ENCODE measurements at regions not wholly inside any gene's neighbourhood (a gene's known extent, or its start where the extent isn't known, plus 50 kb on each side); places are given as distances from the start of the nearest gene placed in this dataset.

GRCh38 chr2:12338946-12339697 lies 377.6 kb upstream of the TRIB2 start:
- Histone ChIP-seq H3K27ac (no peak overlapping the region), H3K4me3 (no peak overlapping the region), H3K27me3 (no peaks in the 10 kb centered on the region), H3K36me3 (no peaks in the 10 kb centered on the region), H3K9me3 (no peaks in the 10 kb centered on the region), H3K4me1 (no peaks in the 10 kb centered on the region)
- intact Hi-C loops (cut with DNase I; ENCODE audit: low total_unique reads), result no loop called here
- no peak for DNase-seq
- TF ChIP-seq CTCF (IDR thresholded peaks at IDR 0.05), result no peak

- intact Hi-C loops (cut with DNase I; ENCODE audit: low total_unique reads), result no loop called here
- H3K36me3 ChIP-seq, result no peaks in the 10 kb centered on the region
- H3K4me1 ChIP-seq, result no peaks in the 10 kb centered on the region
- H3K27me3 ChIP-seq, result no peaks in the 10 kb centered on the region
- TF ChIP-seq CTCF (IDR thresholded peaks at IDR 0.05), result no peak
- no peak for DNase-seq
- no peak overlapping the region for H3K4me3 ChIP-seq
- no peak overlapping the region for H3K27ac ChIP-seq
- no peaks in the 10 kb centered on the region for H3K9me3 ChIP-seq
Observed at GRCh38 chr2:12340164-12340563, 376.6 kb upstream of the TRIB2 start.

- no peak for TF ChIP-seq CTCF (IDR thresholded peaks at IDR 0.05)
- Histone ChIP-seq H3K27me3 (no peaks in the 10 kb centered on the region), H3K27ac (no peak overlapping the region), H3K36me3 (no peaks in the 10 kb centered on the region), H3K9me3 (no peaks in the 10 kb centered on the region), H3K4me1 (no peaks in the 10 kb centered on the region), H3K4me3 (no peak overlapping the region)
- DNase-seq, result no peak
- intact Hi-C loops (cut with DNase I; ENCODE audit: low total_unique reads), result no loop called here
Observed at GRCh38 chr2:12341215-12341614, 375.5 kb upstream of the TRIB2 start.

- H3K4me3 ChIP-seq, result no peak overlapping the region
- no peak for TF ChIP-seq CTCF (IDR thresholded peaks at IDR 0.05)
- no peaks in the 10 kb centered on the region for H3K27me3 ChIP-seq
- H3K9me3 ChIP-seq, result no peaks in the 10 kb centered on the region
- no peak for DNase-seq
- H3K27ac ChIP-seq, result no peak overlapping the region
- no peaks in the 10 kb centered on the region for H3K36me3 ChIP-seq
- intact Hi-C loops (cut with DNase I; ENCODE audit: low total_unique reads), result no loop called here
- no peaks in the 10 kb centered on the region for H3K4me1 ChIP-seq
Observed at GRCh38 chr2:12341920-12342319, 374.8 kb upstream of the TRIB2 start.

- Histone ChIP-seq H3K27me3 (no peaks in the 10 kb centered on the region), H3K27ac (no peak overlapping the region), H3K9me3 (no peaks in the 10 kb centered on the region), H3K4me3 (no peak overlapping the region), H3K36me3 (no peaks in the 10 kb centered on the region), H3K4me1 (no peaks in the 10 kb centered on the region)
- TF ChIP-seq CTCF (IDR thresholded peaks at IDR 0.05), result no peak
- intact Hi-C loops (cut with DNase I; ENCODE audit: low total_unique reads), result no loop called here
- no peak for DNase-seq
Observed at GRCh38 chr2:12343141-12343540, 373.6 kb upstream of the TRIB2 start.

All from tibial artery (tissue), 4 donors.